Liver (tissue), 8 donors: ENCODE measurements at regions not wholly inside any gene's neighbourhood (a gene's known extent, or its start where the extent isn't known, plus 50 kb on each side); places are given as distances from the start of the nearest gene placed in this dataset.
"Not testable (repeated sequence)": the region's sequence is repeated elsewhere in the genome, so short reads cannot be mapped to it uniquely, and the experiment has no call there.

ENCODE experiments used
- DNase-seq: peaks from one replicate; pipeline ENCODE4 v3.0.0-alpha.2; 2017; ENCODE audit warnings: low spot score
- H3K27ac ChIP-seq, 2 donors: one replicate each; pipeline ENCODE4 v1.7.0; 2013; ENCODE audit warnings: inconsistent platforms in 2 of 2, low read length in 2 of 2, control low read depth in 1 of 2, low read depth in 1 of 2, mild to moderate bottlenecking in 1 of 2
- H3K27me3 ChIP-seq, 4 donors: one replicate each; pipeline versions ENCODE4 v1.6.1 to v1.7.0; 2013; ENCODE audit warnings: low read length in 3 of 4, inconsistent platforms in 1 of 4, mild to moderate bottlenecking in 1 of 4, moderate library complexity in 1 of 4; ENCODE audit not compliant: control insufficient read depth in 4 of 4, insufficient read depth in 4 of 4
- H3K36me3 ChIP-seq, 4 donors: one replicate each; pipeline versions ENCODE4 v1.6.1 to v1.7.0; 2013; ENCODE audit warnings: low read length in 3 of 4, mild to moderate bottlenecking in 3 of 4, low read depth in 1 of 4, moderate library complexity in 1 of 4; ENCODE audit not compliant: control insufficient read depth in 4 of 4, insufficient read depth in 3 of 4
- H3K4me1 ChIP-seq, 4 donors: one replicate each; pipeline versions ENCODE4 v1.6.1 to v1.7.0; 2013; ENCODE audit warnings: low read length in 3 of 4, mild to moderate bottlenecking in 3 of 4, moderate library complexity in 1 of 4; ENCODE audit not compliant: control insufficient read depth in 4 of 4, insufficient read depth in 4 of 4
- H3K4me3 ChIP-seq, 3 donors: one replicate each; pipeline versions ENCODE4 v1.6.1 to v1.7.0; 2013; ENCODE audit warnings: low read length in 3 of 3, control low read depth in 1 of 3, low read depth in 1 of 3, mild to moderate bottlenecking in 1 of 3
- H3K9ac ChIP-seq, 2 donors: one replicate each; pipeline ENCODE4 v1.7.0; 2013; ENCODE audit warnings: low read length in 2 of 2, mild to moderate bottlenecking in 2 of 2, moderate library complexity in 2 of 2, control low read depth in 1 of 2, low read depth in 1 of 2
- H3K9me3 ChIP-seq, 4 donors: one replicate each; pipeline versions ENCODE4 v1.6.1 to v1.7.0; 2013; ENCODE audit warnings: low read length in 3 of 4; ENCODE audit not compliant: control insufficient read depth in 4 of 4
- ATF3 ChIP-seq: IDR thresholded peaks from 2 replicates; pipeline ENCODE4 v1.6.1; 2016; ENCODE audit warnings: antibody characterized with exemption
- CTCF ChIP-seq: fragments of 150-350 bp; IDR thresholded peaks from 2 replicates; pipeline ENCODE4 v1.5.1; 2017; ENCODE audit warnings: improper control_type of control experiment, low read depth, low read length; ENCODE audit not compliant: missing input control
- EGR1 ChIP-seq, 2 donors: IDR thresholded peaks; 2 replicates each; pipeline ENCODE4 v1.6.1; 2016 to 2018; ENCODE audit warnings: antibody characterized with exemption in 2 of 2, low read depth in 2 of 2
- FOXA2 ChIP-seq: IDR thresholded peaks from 2 replicates; pipeline ENCODE4 v1.6.1; 2016; ENCODE audit warnings: antibody characterized with exemption
- HNF4A ChIP-seq, 2 donors: conservative IDR thresholded peaks; 2 replicates each; pipeline ENCODE4 v1.6.1; 2016; ENCODE audit warnings: antibody characterized with exemption in 2 of 2, mild to moderate bottlenecking in 2 of 2
- HNF4G ChIP-seq: IDR thresholded peaks from 2 replicates; pipeline ENCODE4 v1.6.1; 2016; ENCODE audit warnings: antibody characterized with exemption
- JUND ChIP-seq, 2 donors: IDR thresholded peaks; 2 replicates each; pipeline ENCODE4 v1.6.1; 2016; ENCODE audit warnings: antibody characterized with exemption in 2 of 2
- MAX ChIP-seq: IDR thresholded peaks from 2 replicates; pipeline ENCODE4 v1.6.1; 2016; ENCODE audit warnings: antibody characterized with exemption
- NR2F2 ChIP-seq: IDR thresholded peaks from 2 replicates; pipeline ENCODE4 v1.6.1; 2016; ENCODE audit warnings: antibody characterized with exemption
- SP1 ChIP-seq: IDR thresholded peaks from 2 replicates; pipeline ENCODE4 v1.6.1; 2018; ENCODE audit warnings: antibody characterized with exemption, mild to moderate bottlenecking
- YY1 ChIP-seq: IDR thresholded peaks from 2 replicates; pipeline ENCODE4 v1.6.1; 2016; ENCODE audit warnings: antibody characterized with exemption, mild to moderate bottlenecking
- ZBTB33 ChIP-seq: IDR thresholded peaks from 2 replicates; pipeline ENCODE4 v1.6.1; 2016; ENCODE audit warnings: antibody characterized with exemption
- WGBS: extraction: QIAGEN DNeasy Blood & Tissue Kit; methylation state at CpG from one replicate; pipeline ENCODE4 v1.1.7; 2013; 5-methylcytosine and 5-hydroxymethylcytosine counted together
- donor health status: healthy.
- donor health status: healthy.
- donor health status: healthy.
- donor health status: healthy.
- donor health status: healthy.

GRCh38 chr6:170037541-170038250 lies 253.2 kb downstream of the DLL1 start (continued):
- no peak for TF ChIP-seq ATF3
- no peak for TF ChIP-seq FOXA2
- no peak for TF ChIP-seq NR2F2

GRCh38 chr6:170036916-170037315 lies 254.0 kb downstream of the DLL1 start:
- H3K27me3 ChIP-seq = no peaks in the 10 kb centered on the region
- H3K4me3 ChIP-seq = no peak overlapping the region
- H3K9me3 ChIP-seq = peaks cover 0 to 8% (median 0%) of the 10 kb centered on the region in 4 donors
- H3K36me3 ChIP-seq = no peaks in the 10 kb centered on the region
- no peak for TF ChIP-seq EGR1 (IDR thresholded peaks at IDR 0.05; ENCODE audit: low read depth in 2 of 2)
- no peak for TF ChIP-seq HNF4G
- TF ChIP-seq NR2F2 = no peak
- TF ChIP-seq MAX = no peak
- no peak for TF ChIP-seq JUND (IDR thresholded peaks at IDR 0.05)
- no peak for TF ChIP-seq YY1
- TF ChIP-seq HNF4A (conservative IDR thresholded peaks at IDR 0.05) = no peak
- TF ChIP-seq SP1 = no peak
- no peak for TF ChIP-seq CTCF
- no peak for TF ChIP-seq ZBTB33
- no peak overlapping the region for H3K9ac ChIP-seq
- DNase-seq = no peak
- H3K4me1 ChIP-seq = no peaks in the 10 kb centered on the region
- WGBS = 76% methylated on average over 7 of the region's 7 CpGs
- H3K27ac ChIP-seq = no peak overlapping the region

GRCh38 chr6:170036367-170036766 lies 254.5 kb downstream of the DLL1 start:
- not testable (repeated sequence) for H3K36me3 ChIP-seq, H3K27me3 ChIP-seq, H3K9ac ChIP-seq, H3K4me1 ChIP-seq, H3K27ac ChIP-seq, H3K4me3 ChIP-seq, DNase-seq, H3K9me3 ChIP-seq
- 53% methylated on average over 1 of the region's 1 CpG for WGBS

- TF ChIP-seq MAX = no peak
- TF ChIP-seq HNF4G = no peak
- no peak for TF ChIP-seq SP1
- DNase-seq = no peak
- WGBS = 94% methylated on average over 4 of the region's 4 CpGs
Observed at GRCh38 chr6:170035901-170036304, 255.0 kb downstream of the DLL1 start.

More at GRCh38 chr6:170035901-170036304, 255.0 kb downstream of the DLL1 start:
- Histone ChIP-seq H3K4me3 (no peak overlapping the region), H3K27ac (no peak overlapping the region), H3K27me3 (no peaks in the 10 kb centered on the region), H3K9me3 (peaks cover 0 to 8% (median 0%) of the 10 kb centered on the region in 4 donors), H3K36me3 (no peaks in the 10 kb centered on the region), H3K9ac (no peak overlapping the region), H3K4me1 (peaks cover under 1 to 7% (median 4%) of the 10 kb centered on the region in 4 donors)
